ENCODE measurements at regions not wholly inside any gene's neighbourhood (a gene's known extent, or its start where the extent isn't known, plus 50 kb on each side); places are given as distances from the start of the nearest gene placed in this dataset.

GRCh38 chr13:84570831-84571230 is 688.6 kb upstream of the SLITRK1 start:
- Histone ChIP-seq H3K9me3 (ENCODE audit: insufficient read depth, low read depth, low read length) (no peaks in the 10 kb centered on the region), H3K9me2 (replicated peaks; ENCODE audit: low read depth, low read length) (no peaks in the 10 kb centered on the region), H3F3A (ENCODE audit: low read depth) (no peaks in the 10 kb centered on the region), H3K4me2 (ENCODE audit: low read depth, low read length, poor library complexity, severe bottlenecking) (no peak overlapping the region), H3K4me3 (ENCODE audit: low read length, poor library complexity, severe bottlenecking) (no peak overlapping the region), H3K27me3 (ENCODE audit: insufficient read depth, low read length, poor library complexity, severe bottlenecking) (no peaks in the 10 kb centered on the region), H3K36me3 (ENCODE audit: insufficient read depth, low read length) (no peaks in the 10 kb centered on the region), H4K20me1 (ENCODE audit: insufficient read depth, low read length, poor library complexity, severe bottlenecking) (no peaks in the 10 kb centered on the region), H3K9ac (ENCODE audit: low read depth, low read length, poor library complexity, severe bottlenecking) (no peak overlapping the region), H3K79me2 (ENCODE audit: insufficient read depth, low read length) (no peaks in the 10 kb centered on the region), H2AFZ (ENCODE audit: low read length) (no peak overlapping the region), H3K4me1 (ENCODE audit: insufficient read depth, low read length, poor library complexity, severe bottlenecking) (no peaks in the 10 kb centered on the region)
- TF ChIP-seq CTCF (conservative IDR thresholded peaks at IDR 0.05; ENCODE audit: low read length): no peak
- no peak for TF ChIP-seq EZH2phosphoT487 (IDR thresholded peaks at IDR 0.05; ENCODE audit: borderline replicate concordance)

- Histone ChIP-seq H4K20me1 (ENCODE audit: insufficient read depth, low read length, poor library complexity, severe bottlenecking) (no peaks in the 10 kb centered on the region), H3K9me2 (replicated peaks; ENCODE audit: low read depth, low read length) (no peaks in the 10 kb centered on the region), H3K4me1 (ENCODE audit: insufficient read depth, low read length, poor library complexity, severe bottlenecking) (no peaks in the 10 kb centered on the region), H3K36me3 (ENCODE audit: insufficient read depth, low read length) (no peaks in the 10 kb centered on the region), H2AFZ (ENCODE audit: low read length) (no peak overlapping the region), H3F3A (ENCODE audit: low read depth) (no peaks in the 10 kb centered on the region), H3K4me3 (ENCODE audit: low read length, poor library complexity, severe bottlenecking) (no peak overlapping the region), H3K79me2 (ENCODE audit: insufficient read depth, low read length) (no peaks in the 10 kb centered on the region), H3K9ac (ENCODE audit: low read depth, low read length, poor library complexity, severe bottlenecking) (no peak overlapping the region), H3K27me3 (ENCODE audit: insufficient read depth, low read length, poor library complexity, severe bottlenecking) (no peaks in the 10 kb centered on the region), H3K4me2 (ENCODE audit: low read depth, low read length, poor library complexity, severe bottlenecking) (no peak overlapping the region), H3K9me3 (ENCODE audit: insufficient read depth, low read depth, low read length) (no peaks in the 10 kb centered on the region)
- TF ChIP-seq CTCF (conservative IDR thresholded peaks at IDR 0.05; ENCODE audit: low read length) (no peak), EZH2phosphoT487 (IDR thresholded peaks at IDR 0.05; ENCODE audit: borderline replicate concordance) (no peak)
Observed at GRCh38 chr13:84569366-84569765, 687.1 kb upstream of the SLITRK1 start.

- Histone ChIP-seq H3K4me3 (ENCODE audit: low read length, poor library complexity, severe bottlenecking) (no peak overlapping the region), H3F3A (ENCODE audit: low read depth) (no peaks in the 10 kb centered on the region), H4K20me1 (ENCODE audit: insufficient read depth, low read length, poor library complexity, severe bottlenecking) (no peaks in the 10 kb centered on the region), H3K9me3 (ENCODE audit: insufficient read depth, low read depth, low read length) (no peaks in the 10 kb centered on the region), H3K27me3 (ENCODE audit: insufficient read depth, low read length, poor library complexity, severe bottlenecking) (no peaks in the 10 kb centered on the region), H3K79me2 (ENCODE audit: insufficient read depth, low read length) (no peaks in the 10 kb centered on the region), H3K9me2 (replicated peaks; ENCODE audit: low read depth, low read length) (no peaks in the 10 kb centered on the region), H3K9ac (ENCODE audit: low read depth, low read length, poor library complexity, severe bottlenecking) (no peak overlapping the region), H2AFZ (ENCODE audit: low read length) (peak overlapping the region; percentile 26; the same call in 1 of the 2 replicates), H3K36me3 (ENCODE audit: insufficient read depth, low read length) (no peaks in the 10 kb centered on the region), H3K4me2 (ENCODE audit: low read depth, low read length, poor library complexity, severe bottlenecking) (no peak overlapping the region), H3K4me1 (ENCODE audit: insufficient read depth, low read length, poor library complexity, severe bottlenecking) (no peaks in the 10 kb centered on the region)
- TF ChIP-seq EZH2phosphoT487 (IDR thresholded peaks at IDR 0.05; ENCODE audit: borderline replicate concordance) (no peak), CTCF (conservative IDR thresholded peaks at IDR 0.05; ENCODE audit: low read length) (no peak)
Observed at GRCh38 chr13:84567848-84568247, 685.6 kb upstream of the SLITRK1 start.
